ENCODE measurements at regions not wholly inside any gene's neighbourhood (a gene's known extent, or its start where the extent isn't known, plus 50 kb on each side); places are given as distances from the start of the nearest gene placed in this dataset.

DNA sequence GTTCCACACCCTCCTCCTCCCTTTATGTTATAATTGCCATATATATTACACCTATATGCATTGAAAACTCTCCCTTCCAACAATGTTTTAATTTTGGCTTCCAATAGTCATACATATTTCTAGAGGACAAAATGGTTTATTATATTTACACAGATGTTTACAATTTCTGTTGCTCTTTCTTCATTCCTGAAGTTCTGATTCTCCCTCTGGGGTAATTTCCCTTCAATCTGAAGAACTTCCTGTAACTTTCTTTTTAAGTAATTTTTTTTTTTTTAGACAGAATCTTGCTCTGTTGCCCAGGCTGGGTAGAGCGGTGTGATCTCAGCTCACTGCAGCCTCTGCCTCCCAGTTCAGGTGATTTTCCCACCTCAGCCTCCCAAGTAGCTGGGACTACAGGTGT is 173.0 kb upstream of the MAP1B start:
- WGBS: 96% methylated on average over 1 of the region's 1 CpG

DNA sequence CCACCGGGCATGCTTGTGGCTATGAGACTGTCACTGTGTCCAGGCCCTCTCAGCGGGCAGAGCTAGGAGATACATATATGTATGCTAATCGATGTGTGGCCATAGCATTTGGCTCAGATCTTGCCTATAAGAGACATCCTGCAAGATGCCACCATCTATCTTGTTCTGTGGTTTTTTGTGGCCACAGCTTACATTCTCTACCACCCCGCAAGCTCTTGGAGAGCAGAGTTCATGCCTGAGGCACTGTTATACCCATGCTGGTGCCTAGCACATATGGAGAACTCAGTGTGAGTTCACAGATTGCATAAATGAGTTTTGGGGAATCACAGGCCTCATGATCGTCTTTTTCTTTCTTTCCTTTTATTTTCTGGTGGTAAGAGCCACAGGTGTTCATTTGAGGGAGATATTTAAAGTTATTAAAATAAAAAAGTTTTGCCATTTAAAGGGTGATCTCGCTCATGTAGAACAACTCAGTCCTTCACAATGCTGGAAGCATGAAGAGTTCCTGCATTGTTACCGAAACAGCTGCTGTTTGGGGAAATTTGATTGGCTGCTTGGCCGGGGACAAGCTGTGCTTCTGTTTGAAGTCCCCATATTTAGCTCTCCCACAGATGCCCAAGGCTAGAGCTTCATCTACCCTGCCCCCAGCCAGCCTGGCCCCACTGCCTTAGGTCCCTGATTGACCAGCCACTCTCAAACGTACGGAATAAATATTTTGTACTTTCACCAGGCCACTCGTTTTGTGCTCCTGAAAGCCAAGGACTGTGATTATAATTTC is 169.2 kb upstream of the MAP1B start:
- Histone ChIP-seq H3K27me3 (ENCODE audit: control insufficient read depth in 4 of 4, insufficient read depth in 4 of 4, low read length in 3 of 4) (peaks cover 0 to 3% (median 0%) of the 10 kb centered on the region in 4 donors), H3K36me3 (ENCODE audit: control insufficient read depth in 4 of 4, insufficient read depth in 3 of 4, low read depth in 1 of 4, low read length in 3 of 4) (no peaks in the 10 kb centered on the region), H3K4me3 (ENCODE audit: low read depth in 1 of 3, low read length in 3 of 3) (no peak overlapping the region), H3K9me3 (ENCODE audit: control insufficient read depth in 4 of 4, low read length in 3 of 4) (no peaks in the 10 kb centered on the region), H3K9ac (ENCODE audit: low read depth in 1 of 2, low read length in 2 of 2) (no peak overlapping the region), H3K4me1 (ENCODE audit: control insufficient read depth in 4 of 4, insufficient read depth in 4 of 4, low read length in 3 of 4) (peaks cover 0 to under 1% (median 0%) of the 10 kb centered on the region in 4 donors), H3K27ac (ENCODE audit: low read depth in 1 of 2, low read length in 2 of 2) (no peak overlapping the region)
- 90% methylated on average over 11 of the region's 11 CpGs for WGBS
- DNase-seq (ENCODE audit: low spot score): no peak
- TF ChIP-seq HNF4A (conservative IDR thresholded peaks at IDR 0.05) (no peak), HNF4G (IDR thresholded peaks at IDR 0.05) (no peak), FOXA1 (IDR thresholded peaks at IDR 0.05) (no peak), RAD21 (IDR thresholded peaks at IDR 0.05) (no peak), TAF1 (conservative IDR thresholded peaks at IDR 0.05) (no peak), FOXA2 (IDR thresholded peaks at IDR 0.05) (no peak), GABPA (IDR thresholded peaks at IDR 0.05 in 1 of 2, conservative IDR thresholded peaks at IDR 0.05 in 1 of 2) (no peak), SP1 (IDR thresholded peaks at IDR 0.05) (no peak)
- TF ChIP-seq, protein P1, sequence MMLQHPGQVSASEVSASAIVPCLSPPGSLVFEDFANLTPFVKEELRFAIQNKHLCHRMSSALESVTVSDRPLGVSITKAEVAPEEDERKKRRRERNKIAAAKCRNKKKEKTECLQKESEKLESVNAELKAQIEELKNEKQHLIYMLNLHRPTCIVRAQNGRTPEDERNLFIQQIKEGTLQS (IDR thresholded peaks at IDR 0.05): no peak

More for the DNA sequence above, 173.0 kb upstream of the MAP1B start:
- H3K27me3 ChIP-seq (ENCODE audit: control insufficient read depth in 4 of 4, insufficient read depth in 4 of 4, low read length in 3 of 4): no peaks in the 10 kb centered on the region
- no peak overlapping the region for H3K9ac ChIP-seq (ENCODE audit: low read depth in 1 of 2, low read length in 2 of 2)
- H3K4me3 ChIP-seq (ENCODE audit: low read depth in 1 of 3, low read length in 3 of 3): no peak overlapping the region
- no peaks in the 10 kb centered on the region for H3K36me3 ChIP-seq (ENCODE audit: control insufficient read depth in 4 of 4, insufficient read depth in 3 of 4, low read depth in 1 of 4, low read length in 3 of 4)
- H3K9me3 ChIP-seq (ENCODE audit: control insufficient read depth in 4 of 4, low read length in 3 of 4): no peaks in the 10 kb centered on the region
- peaks cover 0 to 8% (median 6%) of the 10 kb centered on the region in 4 donors for H3K4me1 ChIP-seq (ENCODE audit: control insufficient read depth in 4 of 4, insufficient read depth in 4 of 4, low read length in 3 of 4)
- H3K27ac ChIP-seq (ENCODE audit: low read depth in 1 of 2, low read length in 2 of 2): no peak overlapping the region
- TF ChIP-seq FOXA1 (IDR thresholded peaks at IDR 0.05) (no peak), SP1 (IDR thresholded peaks at IDR 0.05) (no peak), HNF4G (IDR thresholded peaks at IDR 0.05) (no peak), NR2F2 (IDR thresholded peaks at IDR 0.05) (no peak)
- DNase-seq (ENCODE audit: low spot score): no peak

DNA sequence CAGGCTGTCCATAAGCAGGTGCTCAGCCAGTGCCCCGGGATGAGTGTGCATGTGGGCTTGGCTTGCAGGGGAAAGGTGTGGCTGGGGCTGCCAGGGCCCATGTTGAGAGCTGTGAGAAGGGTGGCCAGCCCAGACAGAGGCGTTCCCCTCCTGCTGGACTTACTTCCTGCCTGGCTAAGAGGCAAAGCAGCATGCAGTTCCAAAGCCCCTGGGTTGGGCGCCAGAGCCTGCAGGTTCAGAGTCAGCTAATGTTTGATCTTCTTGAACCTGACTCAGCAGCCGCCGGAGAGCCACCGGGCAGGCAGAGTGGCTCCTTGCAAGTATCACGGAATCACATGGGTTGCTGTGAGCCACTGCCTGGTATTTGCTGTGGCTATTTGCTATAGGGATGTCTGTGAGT is 168.4 kb upstream of the MAP1B start:
- Histone ChIP-seq H3K4me3 (ENCODE audit: low read depth in 1 of 3, low read length in 3 of 3) (no peak overlapping the region), H3K9me3 (ENCODE audit: control insufficient read depth in 4 of 4, low read length in 3 of 4) (no peaks in the 10 kb centered on the region), H3K27ac (ENCODE audit: low read depth in 1 of 2, low read length in 2 of 2) (no peak overlapping the region), H3K9ac (ENCODE audit: low read depth in 1 of 2, low read length in 2 of 2) (no peak overlapping the region), H3K27me3 (ENCODE audit: control insufficient read depth in 4 of 4, insufficient read depth in 4 of 4, low read length in 3 of 4) (peaks cover 0 to 3% (median 0%) of the 10 kb centered on the region in 4 donors), H3K4me1 (ENCODE audit: control insufficient read depth in 4 of 4, insufficient read depth in 4 of 4, low read length in 3 of 4) (no peaks in the 10 kb centered on the region), H3K36me3 (ENCODE audit: control insufficient read depth in 4 of 4, insufficient read depth in 3 of 4, low read depth in 1 of 4, low read length in 3 of 4) (no peaks in the 10 kb centered on the region)
- TF ChIP-seq, protein P2, sequence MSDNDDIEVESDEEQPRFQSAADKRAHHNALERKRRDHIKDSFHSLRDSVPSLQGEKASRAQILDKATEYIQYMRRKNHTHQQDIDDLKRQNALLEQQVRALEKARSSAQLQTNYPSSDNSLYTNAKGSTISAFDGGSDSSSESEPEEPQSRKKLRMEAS (IDR thresholded peaks at IDR 0.05): no peak
- no peak for TF ChIP-seq FOXA1 (IDR thresholded peaks at IDR 0.05)
- no peak for TF ChIP-seq SP1 (IDR thresholded peaks at IDR 0.05)
- TF ChIP-seq HNF4G (IDR thresholded peaks at IDR 0.05): no peak
- TF ChIP-seq YY1 (IDR thresholded peaks at IDR 0.05): no peak
- no peak for TF ChIP-seq HNF4A (conservative IDR thresholded peaks at IDR 0.05)
- no peak for TF ChIP-seq FOXA2 (IDR thresholded peaks at IDR 0.05)
- no peak for TF ChIP-seq EGR1 (IDR thresholded peaks at IDR 0.05; ENCODE audit: low read depth in 2 of 2)
- TF ChIP-seq, protein P3, sequence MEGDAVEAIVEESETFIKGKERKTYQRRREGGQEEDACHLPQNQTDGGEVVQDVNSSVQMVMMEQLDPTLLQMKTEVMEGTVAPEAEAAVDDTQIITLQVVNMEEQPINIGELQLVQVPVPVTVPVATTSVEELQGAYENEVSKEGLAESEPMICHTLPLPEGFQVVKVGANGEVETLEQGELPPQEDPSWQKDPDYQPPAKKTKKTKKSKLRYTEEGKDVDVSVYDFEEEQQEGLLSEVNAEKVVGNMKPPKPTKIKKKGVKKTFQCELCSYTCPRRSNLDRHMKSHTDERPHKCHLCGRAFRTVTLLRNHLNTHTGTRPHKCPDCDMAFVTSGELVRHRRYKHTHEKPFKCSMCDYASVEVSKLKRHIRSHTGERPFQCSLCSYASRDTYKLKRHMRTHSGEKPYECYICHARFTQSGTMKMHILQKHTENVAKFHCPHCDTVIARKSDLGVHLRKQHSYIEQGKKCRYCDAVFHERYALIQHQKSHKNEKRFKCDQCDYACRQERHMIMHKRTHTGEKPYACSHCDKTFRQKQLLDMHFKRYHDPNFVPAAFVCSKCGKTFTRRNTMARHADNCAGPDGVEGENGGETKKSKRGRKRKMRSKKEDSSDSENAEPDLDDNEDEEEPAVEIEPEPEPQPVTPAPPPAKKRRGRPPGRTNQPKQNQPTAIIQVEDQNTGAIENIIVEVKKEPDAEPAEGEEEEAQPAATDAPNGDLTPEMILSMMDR (IDR thresholded peaks at IDR 0.05; ENCODE audit: low read depth, low read length, missing input control): no peak
- TF ChIP-seq JUND (IDR thresholded peaks at IDR 0.05): no peak
- TF ChIP-seq, protein P4, sequence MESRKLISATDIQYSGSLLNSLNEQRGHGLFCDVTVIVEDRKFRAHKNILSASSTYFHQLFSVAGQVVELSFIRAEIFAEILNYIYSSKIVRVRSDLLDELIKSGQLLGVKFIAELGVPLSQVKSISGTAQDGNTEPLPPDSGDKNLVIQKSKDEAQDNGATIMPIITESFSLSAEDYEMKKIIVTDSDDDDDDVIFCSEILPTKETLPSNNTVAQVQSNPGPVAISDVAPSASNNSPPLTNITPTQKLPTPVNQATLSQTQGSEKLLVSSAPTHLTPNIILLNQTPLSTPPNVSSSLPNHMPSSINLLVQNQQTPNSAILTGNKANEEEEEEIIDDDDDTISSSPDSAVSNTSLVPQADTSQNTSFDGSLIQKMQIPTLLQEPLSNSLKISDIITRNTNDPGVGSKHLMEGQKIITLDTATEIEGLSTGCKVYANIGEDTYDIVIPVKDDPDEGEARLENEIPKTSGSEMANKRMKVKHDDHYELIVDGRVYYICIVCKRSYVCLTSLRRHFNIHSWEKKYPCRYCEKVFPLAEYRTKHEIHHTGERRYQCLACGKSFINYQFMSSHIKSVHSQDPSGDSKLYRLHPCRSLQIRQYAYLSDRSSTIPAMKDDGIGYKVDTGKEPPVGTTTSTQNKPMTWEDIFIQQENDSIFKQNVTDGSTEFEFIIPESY (IDR thresholded peaks at IDR 0.05): no peak
- no peak for DNase-seq (ENCODE audit: low spot score)
- 49% methylated on average over 7 of the region's 7 CpGs for WGBS
